NCI-H1105 (cell line): ENCODE measurements at regions not wholly inside any gene's neighbourhood (a gene's known extent, or its start where the extent isn't known, plus 50 kb on each side); places are given as distances from the start of the nearest gene placed in this dataset.
"Not testable (repeated sequence)": the region's sequence is repeated elsewhere in the genome, so short reads cannot be mapped to it uniquely, and the experiment has no call there.

ENCODE experiments used
- DNase-seq: peaks from one replicate; lab custom pipeline; 2025; lab: John Stamatoyannopoulos, UW

GRCh38 chr7:8809320-8809719 lies 375.9 kb downstream of the NXPH1 start:
- no peak for DNase-seq

DNA sequence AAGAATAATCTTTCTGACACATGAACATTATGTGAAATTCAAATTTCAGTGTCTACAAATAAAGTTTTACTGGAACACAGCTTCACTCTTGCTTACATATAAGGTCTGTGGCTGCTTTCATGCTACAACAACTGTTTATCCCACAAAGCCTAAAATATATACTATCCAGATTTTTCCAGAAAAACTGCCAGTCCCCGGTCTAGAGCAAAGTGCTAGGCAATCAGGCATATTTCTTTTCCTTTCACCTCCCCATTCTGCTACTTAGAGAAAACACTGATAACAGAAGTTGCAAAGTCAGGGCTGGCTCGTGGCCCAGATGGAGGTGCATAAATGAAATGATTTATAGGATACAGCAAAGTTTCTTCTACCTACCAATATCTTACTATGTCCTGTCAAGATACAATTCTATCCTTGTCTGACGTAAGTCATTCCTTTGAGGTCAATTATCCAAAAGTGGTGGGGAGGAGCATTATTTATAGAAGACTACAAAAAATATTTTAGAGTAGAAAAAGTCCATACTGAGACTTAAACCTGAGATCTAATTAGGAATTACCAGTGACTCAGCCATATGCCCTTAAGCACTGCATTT lies 384.1 kb downstream of the NXPH1 start:
- DNase-seq: no peak

DNA sequence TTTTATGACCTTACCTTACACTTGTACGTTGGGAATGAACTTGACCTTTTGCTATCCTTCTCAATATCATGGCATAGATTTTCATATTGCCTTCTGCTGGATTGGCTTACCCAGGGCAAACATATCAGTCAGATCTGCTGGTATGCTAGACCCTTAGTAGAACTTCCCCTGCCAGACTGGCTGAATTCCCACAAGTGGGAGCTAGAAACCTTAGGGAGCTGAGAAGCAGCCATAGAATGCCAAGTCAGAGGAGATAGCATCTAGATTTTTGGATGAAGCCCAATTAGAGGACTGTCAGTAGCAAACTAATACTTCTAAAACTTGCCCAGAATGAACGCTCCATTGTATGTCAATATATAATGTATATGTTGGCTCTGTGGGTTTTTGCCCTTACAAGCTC lies 385.0 kb downstream of the NXPH1 start:
- no peak for DNase-seq

- no peak for DNase-seq
Measured at GRCh38 chr7:8822595-8822994, 389.2 kb downstream of the NXPH1 start.

DNA sequence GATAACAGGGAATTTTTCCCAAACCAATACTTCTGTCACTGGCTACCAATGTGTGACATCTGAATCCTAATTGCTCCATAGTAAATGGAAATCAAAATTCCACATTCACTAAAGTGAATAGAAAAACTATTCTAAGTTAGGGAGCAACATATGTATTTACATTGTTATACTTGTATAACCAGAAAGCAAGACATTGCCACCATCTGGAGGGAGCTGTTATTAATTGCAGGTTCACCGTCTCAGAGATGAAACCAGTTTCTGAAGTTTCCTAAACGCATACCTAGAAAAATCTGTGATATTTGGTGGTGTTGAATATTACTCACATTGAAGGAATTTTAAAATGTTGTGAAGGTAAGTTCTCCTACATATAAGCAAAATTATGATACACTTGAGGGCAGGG lies 390.1 kb downstream of the NXPH1 start:
- no peak for DNase-seq

GRCh38 chr7:8827329-8827728 lies 393.9 kb downstream of the NXPH1 start:
- no peak for DNase-seq

- no peak for DNase-seq
Measured at GRCh38 chr7:8829100-8829499, 395.7 kb downstream of the NXPH1 start.

DNA sequence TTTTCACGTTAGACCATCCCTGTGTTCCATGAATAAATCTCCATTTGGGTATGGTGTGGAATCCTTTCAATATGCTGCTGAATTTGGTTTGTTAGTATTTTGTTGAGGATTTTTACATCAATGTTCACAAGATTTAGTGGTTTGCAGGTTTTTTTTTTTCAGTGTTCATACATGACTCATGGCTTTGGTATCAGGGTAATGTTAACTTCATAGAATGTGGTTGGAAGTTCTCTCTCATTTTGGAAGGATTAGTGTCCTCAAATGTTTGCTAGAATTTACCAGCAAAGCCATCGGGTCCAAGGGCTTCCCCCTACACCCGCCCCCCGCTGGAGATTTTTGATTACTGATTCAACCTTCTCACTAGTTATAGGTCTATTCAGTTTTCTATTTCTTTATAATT lies 398.0 kb downstream of the NXPH1 start:
- no peak for DNase-seq

DNA sequence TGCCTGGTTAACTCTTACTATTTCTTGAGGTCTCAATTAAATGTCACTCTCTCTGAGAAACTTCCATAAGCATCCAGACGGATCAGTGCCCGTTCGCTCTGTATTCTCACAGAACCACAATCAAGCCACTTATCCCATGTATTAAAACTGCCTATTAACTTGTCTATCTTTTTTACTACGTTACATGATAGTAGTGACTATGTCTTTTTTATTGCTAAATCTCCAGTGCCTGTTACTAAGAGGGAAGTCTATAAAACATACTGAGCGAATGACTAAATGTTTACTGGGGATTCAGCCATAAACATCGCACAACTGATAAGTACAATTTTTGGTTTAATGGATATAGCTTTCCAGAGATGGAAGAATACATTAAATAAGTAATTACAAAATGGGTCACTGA lies 399.9 kb downstream of the NXPH1 start:
- DNase-seq: no peak

GRCh38 chr7:8841171-8841570 lies 407.8 kb downstream of the NXPH1 start:
- no peak for DNase-seq

- no peak for DNase-seq
Measured at GRCh38 chr7:8871716-8872115, 438.3 kb downstream of the NXPH1 start.

DNA sequence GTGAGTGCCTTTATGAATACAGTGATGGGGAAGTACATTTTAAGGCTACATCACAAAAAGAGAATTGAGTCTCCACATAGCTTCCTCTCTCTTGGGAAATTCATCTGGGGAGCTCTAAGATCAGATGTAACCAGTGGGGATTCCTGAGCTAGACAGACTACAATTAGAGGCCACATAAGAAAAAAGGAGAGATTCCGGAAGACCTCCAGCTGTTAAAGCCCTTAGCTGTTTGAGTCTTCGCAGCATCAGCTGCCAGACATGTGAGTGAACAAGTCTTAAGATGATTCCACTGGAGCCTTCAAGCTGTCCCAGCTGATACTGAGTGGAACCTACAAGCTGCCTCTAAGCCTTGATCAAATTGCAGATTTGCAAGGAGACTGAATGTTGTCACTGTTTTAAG lies 448.5 kb downstream of the NXPH1 start:
- no peak for DNase-seq

GRCh38 chr7:8885480-8886000 lies 452.1 kb downstream of the NXPH1 start:
- DNase-seq: no peak

DNA sequence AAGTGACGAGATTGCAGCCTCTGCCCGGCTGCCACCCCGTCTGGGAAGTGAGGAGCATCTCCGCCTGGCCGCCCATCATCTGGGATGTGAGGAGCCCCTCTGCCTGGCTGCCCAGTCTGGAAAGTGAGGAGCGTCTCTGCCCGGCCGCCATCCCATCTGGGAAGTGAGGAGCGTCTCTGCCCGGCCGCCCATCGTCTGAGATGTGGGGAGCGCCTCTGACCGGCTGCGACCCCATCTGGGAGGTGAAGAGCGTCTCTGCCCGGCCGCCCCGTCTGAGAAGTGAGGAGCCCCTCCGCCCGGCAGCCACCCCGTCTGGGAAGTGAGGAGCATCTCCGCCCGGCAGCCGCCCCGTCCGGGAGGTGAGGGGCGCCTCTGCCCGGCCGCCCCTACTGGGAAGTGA lies 456.9 kb downstream of the NXPH1 start:
- not testable (repeated sequence) for DNase-seq

DNA sequence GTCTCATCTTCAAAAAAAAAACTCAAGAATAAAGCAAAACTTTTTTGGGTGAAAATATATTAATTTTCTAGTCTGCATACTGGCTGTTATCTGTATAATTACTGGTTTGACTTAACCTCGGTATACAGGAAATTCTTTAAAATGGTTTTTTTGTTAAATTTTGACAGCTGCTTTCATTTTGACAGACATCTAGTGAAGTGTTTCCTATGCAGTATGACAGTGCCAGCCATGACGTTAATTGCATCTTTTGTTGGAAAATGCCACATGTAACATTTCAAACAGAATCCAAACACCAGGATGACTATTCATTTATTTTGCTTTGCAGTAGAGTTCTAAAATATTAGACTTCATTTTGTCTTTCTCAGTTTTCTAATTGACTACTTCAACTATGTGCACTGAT lies 460.4 kb downstream of the NXPH1 start:
- no peak for DNase-seq

DNA sequence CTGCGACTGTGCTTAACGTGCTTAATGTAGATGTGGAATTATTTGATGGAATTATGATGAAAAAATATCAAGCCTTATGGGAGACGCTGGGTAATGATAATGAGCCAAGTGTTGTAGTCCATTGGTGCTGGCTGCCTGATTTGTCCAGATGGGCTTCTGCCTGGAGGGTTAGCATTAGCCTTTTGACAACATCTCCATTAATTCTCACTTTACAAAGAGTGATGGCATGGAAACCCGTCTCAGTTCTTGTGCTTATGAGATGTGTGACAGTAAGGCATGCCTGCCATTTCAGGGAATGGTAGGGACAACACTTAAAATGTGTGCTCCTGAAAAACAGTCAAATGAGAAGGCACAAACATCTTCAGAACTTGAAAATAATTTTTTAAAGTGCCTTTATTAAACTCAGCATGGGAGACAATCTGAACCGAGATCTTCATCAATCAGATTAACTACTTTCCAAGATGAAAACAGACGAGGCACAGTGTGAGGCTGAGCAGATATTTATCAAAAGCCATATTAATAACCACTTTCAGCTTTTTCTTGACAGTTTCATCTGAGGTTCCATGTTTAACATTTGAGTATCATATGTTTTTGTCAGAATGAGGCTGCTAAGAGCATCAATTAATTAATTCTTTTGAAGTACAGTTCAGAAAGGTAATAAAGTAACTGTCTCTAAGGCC lies 473.1 kb downstream of the NXPH1 start:
- no peak for DNase-seq

GRCh38 chr7:8908889-8909288 lies 475.5 kb downstream of the NXPH1 start:
- no peak for DNase-seq

DNA sequence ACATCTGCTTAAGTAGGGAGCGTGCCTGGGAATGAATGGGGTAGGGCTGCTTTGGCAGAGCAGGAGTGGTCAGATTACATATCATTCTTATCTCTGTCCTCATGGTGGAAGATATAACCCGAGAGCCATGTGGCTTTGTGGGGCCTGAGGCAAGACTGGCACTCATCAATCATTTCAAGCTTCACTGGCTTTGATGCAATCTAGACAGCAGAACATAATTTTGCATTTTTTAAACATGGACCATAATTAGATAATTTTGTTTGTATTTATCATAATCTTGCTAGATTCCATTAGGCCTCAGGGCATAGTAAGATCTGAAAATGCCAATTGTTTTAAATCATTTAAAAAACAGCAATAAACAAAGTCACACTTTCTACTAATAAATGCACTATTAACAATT lies 480.3 kb downstream of the NXPH1 start:
- DNase-seq: no peak

DNA sequence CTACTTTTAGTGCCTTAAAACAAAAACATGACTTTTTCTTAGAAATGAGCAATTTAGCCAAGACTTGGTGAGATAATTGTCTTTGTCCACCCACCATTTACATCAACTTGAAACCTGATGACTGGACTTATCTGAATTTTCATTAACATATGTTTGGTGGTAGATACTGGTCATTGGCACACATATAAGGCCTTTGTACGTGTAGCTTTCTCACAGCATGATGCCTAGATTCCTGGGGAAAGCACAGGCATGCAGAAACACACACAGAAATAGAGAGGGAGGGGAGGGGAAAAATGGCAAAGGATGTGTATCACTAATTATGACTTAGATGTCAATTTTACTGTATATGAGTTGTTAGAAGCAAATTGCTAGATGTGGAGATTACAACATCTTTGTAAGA lies 488.4 kb downstream of the NXPH1 start:
- DNase-seq: no peak

GRCh38 chr7:8922726-8923125 lies 489.3 kb downstream of the NXPH1 start:
- no peak for DNase-seq

- DNase-seq: no peak
Measured at GRCh38 chr7:8923164-8923806, 489.9 kb downstream of the NXPH1 start.

GRCh38 chr7:8931906-8932646 lies 498.7 kb downstream of the NXPH1 start:
- DNase-seq: no peak

GRCh38 chr7:8932751-8933150 lies 499.3 kb downstream of the NXPH1 start:
- DNase-seq: no peak
